ENCODE measurements at regions not wholly inside any gene's neighbourhood (a gene's known extent, or its start where the extent isn't known, plus 50 kb on each side); places are given as distances from the start of the nearest gene placed in this dataset.

GRCh38 chr16:7185165-7185564, 147.5 kb upstream of the RBFOX1 start:
- TF ChIP-seq CTCF (IDR thresholded peaks at IDR 0.05) (no peak), POLR2A (IDR thresholded peaks at IDR 0.05) (no peak)

Data from heart left ventricle (tissue), 13 donors.